ENCODE measurements at regions not wholly inside any gene's neighbourhood (a gene's known extent, or its start where the extent isn't known, plus 50 kb on each side); places are given as distances from the start of the nearest gene placed in this dataset.

- Histone ChIP-seq H3K9ac (ENCODE audit: insufficient read depth, low read depth, low read length) (no peak overlapping the region), H3K27ac (ENCODE audit: extremely low read length, insufficient read depth, low read length) (no peak overlapping the region), H3K36me3 (replicated peaks in 1 of 2; ENCODE audit: control insufficient read depth in 1 of 2, insufficient read depth in 2 of 2, low read length in 2 of 2) (no peaks in the 10 kb centered on the region), H3K4me1 (ENCODE audit: insufficient read depth, low read length) (peaks cover 19% of the 10 kb centered on the region), H3K79me2 (ENCODE audit: insufficient read depth, low read length) (no peaks in the 10 kb centered on the region), H3K4me3 (replicated peaks in 1 of 3; ENCODE audit: insufficient read depth in 1 of 3, low read depth in 2 of 3, low read length in 3 of 3) (no peak overlapping the region), H4K20me1 (ENCODE audit: insufficient read depth, low read length) (no peaks in the 10 kb centered on the region), H2AFZ (ENCODE audit: low read length) (no peak overlapping the region), H3K9me3 (ENCODE audit: low read length) (no peaks in the 10 kb centered on the region), H3K27me3 (ENCODE audit: control insufficient read depth in 1 of 2, insufficient read depth in 2 of 2, low read length in 2 of 2) (no peaks in the 10 kb centered on the region), H3K4me2 (ENCODE audit: low read depth, low read length) (no peak overlapping the region)
- TF ChIP-seq MYNN (CRISPR knock-in tag; IDR thresholded peaks at IDR 0.05; ENCODE audit: low read depth) (no peak), ZSCAN29 (CRISPR knock-in tag; conservative IDR thresholded peaks at IDR 0.05) (no peak), ZNF784 (CRISPR knock-in tag; IDR thresholded peaks at IDR 0.05; ENCODE audit: borderline replicate concordance) (no peak), HNRNPUL1 (IDR thresholded peaks at IDR 0.05; ENCODE audit: low read depth, low read length) (no peak), ONECUT2 (CRISPR knock-in tag; IDR thresholded peaks at IDR 0.05) (no peak), HOXD1 (CRISPR knock-in tag; IDR thresholded peaks at IDR 0.05) (no peak), KDM6A (CRISPR knock-in tag; IDR thresholded peaks at IDR 0.05; ENCODE audit: low read depth) (no peak), ZNF24 (IDR thresholded peaks at IDR 0.05) (no peak), ZNF136 (CRISPR knock-in tag; IDR thresholded peaks at IDR 0.05; ENCODE audit: low read depth) (no peak), SMARCE1 (IDR thresholded peaks at IDR 0.05; ENCODE audit: borderline replicate concordance) (no peak), HNRNPLL (IDR thresholded peaks at IDR 0.05; ENCODE audit: low read depth, low read length, poor library complexity, severe bottlenecking) (no peak), ZNF484 (CRISPR knock-in tag; IDR thresholded peaks at IDR 0.05; ENCODE audit: borderline replicate concordance, low read depth) (no peak), FOXP1 (IDR thresholded peaks at IDR 0.05) (no peak), FOXP1 (CRISPR knock-in tag; IDR thresholded peaks at IDR 0.05) (no peak), ZNF276 (CRISPR knock-in tag; IDR thresholded peaks at IDR 0.05; ENCODE audit: low read depth) (no peak), CSRNP1 (CRISPR knock-in tag; IDR thresholded peaks at IDR 0.05) (no peak)
- DNase-seq (ENCODE audit: low spot score) (no peak), ATAC-seq (no peak), FAIRE-seq (no peak)
- intact Hi-C loops (cut with micrococcal nuclease; ENCODE audit: unreplicated experiment): no loop called here
- CTCF ChIA-PET (ENCODE audit: low intra/inter-chr PET ratio, low total read pairs): no interaction called here
- no TSS peak for BruUV-seq (replicated peaks)
- in situ Hi-C loops (cut with HindIII; ENCODE audit: extremely low pct_ligation_motif_present, low pct_unique_long_range_greater_than_20kb): no loop called here
- WGBS (ENCODE audit: low lambda C conversion rate): 92% methylated on average over 4 of the region's 4 CpGs
- POLR2A ChIA-PET: no interaction called here
These were observed 148.9 kb upstream of the SPEF2 start for GRCh38 chr5:35468811-35469210.

Data from HepG2 (cell line).